AG04449 (cell line): ENCODE measurements at regions not wholly inside any gene's neighbourhood (a gene's known extent, or its start where the extent isn't known, plus 50 kb on each side); places are given as distances from the start of the nearest gene placed in this dataset.

Source experiments
- CTCF ChIA-PET: fragments of 350-600 bp; formaldehyde crosslinking; extraction: SDS; loops from one replicate; lab custom pipeline; 2021; ENCODE audit warnings: antibody characterized with exemption; lab: Yijun Ruan, JAX
- POLR2A ChIA-PET: fragments of 400-600, 350-600 bp; formaldehyde crosslinking; extraction: SDS; loops from one replicate; lab custom pipeline; 2020; ENCODE audit warnings: antibody characterized with exemption, inconsistent platforms; lab: Yijun Ruan, JAX
- DNase-seq: peaks from one replicate; pipeline ENCODE4 v3.0.0-alpha.2; 2010; ENCODE audit warnings: low read depth, low spot score
- H3K4me3 ChIP-seq: 2 replicates; pipeline ENCODE4 v1.5.1; 2011; ENCODE audit warnings: low read depth, mild to moderate bottlenecking, control low read depth, low read length
- TF ChIP-seq, protein P1 (sequence below): IDR thresholded peaks from one replicate; pipeline ENCODE4 v1.5.1; 2011; ENCODE audit warnings: mild to moderate bottlenecking, moderate library complexity, low read length, control low read depth, inconsistent platforms; ENCODE audit not compliant: insufficient read depth; ENCODE audit errors: missing control alignments

DNA sequence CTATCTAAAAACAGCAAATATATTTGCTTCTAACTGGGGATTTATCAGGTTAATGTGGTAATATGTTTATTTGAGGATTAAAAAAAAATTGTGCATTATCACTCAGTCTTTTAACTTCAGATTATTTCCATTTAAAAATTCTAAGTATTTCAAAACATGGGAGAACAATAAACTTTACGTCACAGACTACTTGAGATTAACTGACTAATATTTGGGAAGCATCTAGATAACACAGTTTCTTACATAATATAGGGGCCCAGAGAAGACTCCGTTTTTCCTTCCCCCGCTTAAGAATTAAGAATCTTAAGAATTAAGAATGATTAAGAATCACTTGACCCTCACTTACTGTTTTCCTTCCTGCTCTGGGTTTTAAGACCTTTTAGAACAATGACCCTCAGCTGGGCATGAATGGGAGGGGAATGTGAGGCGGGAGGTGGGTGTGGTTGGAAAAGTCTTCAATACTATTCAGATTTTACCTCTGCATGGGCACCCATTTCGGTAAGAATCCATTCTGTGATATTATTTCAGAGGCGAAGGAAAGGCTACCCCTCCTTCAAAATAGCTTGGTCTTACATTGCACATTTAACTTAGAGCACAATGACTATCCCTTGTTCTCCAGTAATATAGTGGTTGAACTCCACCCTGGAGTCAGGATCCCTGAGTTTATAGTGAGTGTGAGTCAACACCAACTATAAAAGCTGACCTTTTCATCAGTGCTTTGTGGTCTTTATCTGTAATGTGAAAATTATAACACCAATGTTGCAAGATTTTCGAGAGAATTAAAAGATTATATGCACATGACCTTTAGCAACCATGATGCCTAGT is 821.3 kb downstream of the USP25 start:
- ChIA-PET CTCF (interaction anchor here (1.1 kb wide), 1 partner anchor 10 kb away, joined by 3 read pairs; no protein-coding TSS in a partner anchor), POLR2A (no interaction called here)
- no peak for DNase-seq
- TF ChIP-seq, protein P1, sequence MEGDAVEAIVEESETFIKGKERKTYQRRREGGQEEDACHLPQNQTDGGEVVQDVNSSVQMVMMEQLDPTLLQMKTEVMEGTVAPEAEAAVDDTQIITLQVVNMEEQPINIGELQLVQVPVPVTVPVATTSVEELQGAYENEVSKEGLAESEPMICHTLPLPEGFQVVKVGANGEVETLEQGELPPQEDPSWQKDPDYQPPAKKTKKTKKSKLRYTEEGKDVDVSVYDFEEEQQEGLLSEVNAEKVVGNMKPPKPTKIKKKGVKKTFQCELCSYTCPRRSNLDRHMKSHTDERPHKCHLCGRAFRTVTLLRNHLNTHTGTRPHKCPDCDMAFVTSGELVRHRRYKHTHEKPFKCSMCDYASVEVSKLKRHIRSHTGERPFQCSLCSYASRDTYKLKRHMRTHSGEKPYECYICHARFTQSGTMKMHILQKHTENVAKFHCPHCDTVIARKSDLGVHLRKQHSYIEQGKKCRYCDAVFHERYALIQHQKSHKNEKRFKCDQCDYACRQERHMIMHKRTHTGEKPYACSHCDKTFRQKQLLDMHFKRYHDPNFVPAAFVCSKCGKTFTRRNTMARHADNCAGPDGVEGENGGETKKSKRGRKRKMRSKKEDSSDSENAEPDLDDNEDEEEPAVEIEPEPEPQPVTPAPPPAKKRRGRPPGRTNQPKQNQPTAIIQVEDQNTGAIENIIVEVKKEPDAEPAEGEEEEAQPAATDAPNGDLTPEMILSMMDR = no peak
- H3K4me3 ChIP-seq = no peak overlapping the region

DNA sequence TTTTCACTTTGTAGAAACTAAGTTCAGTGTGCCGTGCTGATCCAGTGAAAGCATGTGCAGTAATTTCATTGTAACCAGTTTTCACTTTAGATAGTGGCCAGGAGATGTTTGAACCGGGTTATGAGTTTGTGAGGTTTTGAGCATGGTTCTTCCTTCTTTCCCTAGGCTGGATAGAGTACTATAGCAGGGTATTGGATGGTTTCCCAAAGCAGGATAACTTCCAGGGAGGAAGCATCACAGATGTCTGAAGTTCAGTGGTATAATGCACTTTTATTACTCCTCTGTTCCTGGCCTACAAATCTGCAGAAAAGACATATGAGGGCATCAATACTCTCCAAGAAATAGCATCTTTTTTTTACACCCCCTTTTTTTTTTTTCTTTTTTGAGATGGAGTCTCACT is 823.1 kb downstream of the USP25 start:
- H3K4me3 ChIP-seq = no peak overlapping the region
- DNase-seq = no peak
- CTCF ChIA-PET = no interaction called here
- TF ChIP-seq, protein P1 = no peak
- POLR2A ChIA-PET = no interaction called here

DNA sequence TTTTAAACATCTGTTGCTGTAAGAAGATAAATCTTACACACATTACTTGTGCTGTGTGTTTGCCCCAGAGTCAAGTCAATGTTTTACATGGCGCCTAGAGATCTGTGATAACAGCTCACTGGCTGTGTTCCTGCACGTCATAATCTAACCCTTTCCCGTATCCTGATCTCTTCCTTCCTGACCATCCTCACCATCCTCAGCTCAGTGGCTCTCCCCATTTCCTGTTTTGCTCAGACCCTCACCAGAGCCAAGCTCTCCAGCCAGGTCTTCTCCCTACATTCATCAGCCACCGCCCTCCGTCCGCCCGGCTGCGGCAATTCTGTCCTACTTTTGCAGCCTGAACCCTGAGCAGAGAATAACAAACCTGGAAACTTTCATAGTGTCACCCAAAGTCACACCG is 824.7 kb downstream of the USP25 start:
- CTCF ChIA-PET = no interaction called here
- TF ChIP-seq, protein P1 = no peak
- H3K4me3 ChIP-seq = no peak overlapping the region
- DNase-seq = no peak
- POLR2A ChIA-PET = no interaction called here

DNA sequence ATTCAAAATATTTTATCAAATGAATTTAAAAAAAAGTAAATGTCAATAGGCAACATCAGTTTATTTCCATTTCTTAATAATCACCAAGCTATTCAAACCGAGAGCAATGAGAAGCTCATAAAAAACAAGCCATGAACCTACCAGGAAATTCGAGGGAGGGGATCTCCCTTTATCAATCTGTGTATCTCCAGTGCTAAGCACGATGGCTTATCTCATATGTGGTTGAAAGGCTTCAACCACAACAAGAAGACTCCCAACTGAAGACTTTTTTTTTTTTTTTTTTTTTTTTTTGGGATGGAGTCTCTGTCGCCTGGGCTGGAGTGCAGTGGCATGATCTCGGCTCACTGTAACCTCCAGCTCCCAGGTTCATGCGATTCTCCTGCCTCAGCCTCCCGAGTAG is 833.3 kb downstream of the USP25 start:
- no peak for DNase-seq
- no peak overlapping the region for H3K4me3 ChIP-seq
- CTCF ChIA-PET = no interaction called here
- POLR2A ChIA-PET = interaction anchor here (0.6 kb wide), 1 partner anchor 451 kb away, joined by 3 read pairs; no protein-coding TSS in a partner anchor
- TF ChIP-seq, protein P1 = no peak

DNA sequence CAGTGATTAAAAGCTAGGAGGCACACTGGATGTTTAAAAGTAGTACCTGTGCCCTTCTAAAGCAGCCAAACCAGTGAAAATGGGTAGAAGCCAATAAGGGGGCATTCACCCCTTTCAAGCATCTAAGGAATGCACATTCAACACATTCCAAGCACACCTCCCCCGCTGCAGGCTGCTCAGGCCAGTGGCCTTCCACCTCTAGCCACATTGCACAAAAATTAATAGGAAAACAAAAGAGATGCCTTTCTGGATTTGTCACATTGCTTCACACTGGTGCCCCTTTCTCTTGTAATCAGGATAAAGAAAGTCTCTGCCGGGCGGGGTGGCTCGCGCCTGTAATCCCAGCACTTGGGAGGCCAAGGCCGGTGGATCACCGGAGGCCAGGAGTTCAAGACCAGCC is 834.0 kb downstream of the USP25 start:
- POLR2A ChIA-PET = no interaction called here
- CTCF ChIA-PET = no interaction called here
- TF ChIP-seq, protein P1 = no peak
- H3K4me3 ChIP-seq = no peak overlapping the region
- no peak for DNase-seq

DNA sequence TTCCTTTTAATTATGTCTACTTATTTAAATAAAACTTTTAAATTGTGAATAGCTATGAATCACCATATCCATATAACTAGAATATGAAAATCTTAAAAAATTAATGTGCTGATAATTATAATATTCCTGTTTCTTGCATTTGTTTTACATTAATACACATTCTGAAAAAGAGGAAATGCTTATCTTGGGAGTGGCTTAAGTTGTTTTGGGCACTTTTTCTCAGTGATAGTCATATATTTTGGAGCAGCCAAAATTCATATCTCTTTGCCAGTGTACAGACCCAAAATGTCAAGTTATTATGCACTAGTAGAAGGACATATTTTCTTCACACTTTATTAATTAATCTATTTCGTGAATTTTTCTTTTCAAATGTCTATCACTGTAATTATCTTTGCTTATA is 838.5 kb downstream of the USP25 start:
- TF ChIP-seq, protein P1 = no peak
- CTCF ChIA-PET = no interaction called here
- H3K4me3 ChIP-seq = no peak overlapping the region
- POLR2A ChIA-PET = no interaction called here
- DNase-seq = no peak
